ENCODE measurements at regions not wholly inside any gene's neighbourhood (a gene's known extent, or its start where the extent isn't known, plus 50 kb on each side); places are given as distances from the start of the nearest gene placed in this dataset.
"Not testable (repeated sequence)": the region's sequence is repeated elsewhere in the genome, so short reads cannot be mapped to it uniquely, and the experiment has no call there.

DNA sequence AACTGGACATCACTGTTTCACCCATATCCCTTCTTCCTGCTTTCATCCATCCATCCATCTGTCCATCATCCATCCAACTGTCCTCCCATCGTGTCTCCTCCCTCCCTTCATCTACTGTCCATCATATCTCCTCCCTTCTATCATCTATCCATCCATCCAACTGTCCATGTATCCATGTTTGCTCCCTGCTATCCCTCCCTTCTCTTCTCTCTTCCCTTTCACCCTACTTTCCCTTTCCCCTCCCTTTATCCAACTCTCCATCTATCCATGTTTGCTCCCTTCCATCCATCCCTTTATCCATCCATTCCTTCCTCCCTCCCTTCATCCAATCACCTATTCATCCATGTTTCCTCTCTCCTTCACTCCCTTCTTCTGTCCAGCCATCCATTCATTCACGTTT lies 92.6 kb upstream of the CTBP2 start:
- 47 to 59% (median 53%) methylated on average over 2 of the region's 2 CpGs for WGBS, 4 donors
- H3K4me1 ChIP-seq: no peaks in the 10 kb centered on the region
- intact Hi-C loops (cut with DNase I): no loop called here
- DNase-seq: no peak
- ATAC-seq: no peak
- no peak for TF ChIP-seq POLR2A (IDR thresholded peaks at IDR 0.05)
- TF ChIP-seq, protein P1, sequence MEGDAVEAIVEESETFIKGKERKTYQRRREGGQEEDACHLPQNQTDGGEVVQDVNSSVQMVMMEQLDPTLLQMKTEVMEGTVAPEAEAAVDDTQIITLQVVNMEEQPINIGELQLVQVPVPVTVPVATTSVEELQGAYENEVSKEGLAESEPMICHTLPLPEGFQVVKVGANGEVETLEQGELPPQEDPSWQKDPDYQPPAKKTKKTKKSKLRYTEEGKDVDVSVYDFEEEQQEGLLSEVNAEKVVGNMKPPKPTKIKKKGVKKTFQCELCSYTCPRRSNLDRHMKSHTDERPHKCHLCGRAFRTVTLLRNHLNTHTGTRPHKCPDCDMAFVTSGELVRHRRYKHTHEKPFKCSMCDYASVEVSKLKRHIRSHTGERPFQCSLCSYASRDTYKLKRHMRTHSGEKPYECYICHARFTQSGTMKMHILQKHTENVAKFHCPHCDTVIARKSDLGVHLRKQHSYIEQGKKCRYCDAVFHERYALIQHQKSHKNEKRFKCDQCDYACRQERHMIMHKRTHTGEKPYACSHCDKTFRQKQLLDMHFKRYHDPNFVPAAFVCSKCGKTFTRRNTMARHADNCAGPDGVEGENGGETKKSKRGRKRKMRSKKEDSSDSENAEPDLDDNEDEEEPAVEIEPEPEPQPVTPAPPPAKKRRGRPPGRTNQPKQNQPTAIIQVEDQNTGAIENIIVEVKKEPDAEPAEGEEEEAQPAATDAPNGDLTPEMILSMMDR (IDR thresholded peaks at IDR 0.05): no peak
- H3K36me3 ChIP-seq: no peaks in the 10 kb centered on the region
- H3K9me3 ChIP-seq: peaks cover 0 to 14% (median 0%) of the 10 kb centered on the region in 12 donors
- H3K27me3 ChIP-seq: peaks cover 0 to 5% (median 0%) of the 10 kb centered on the region in 9 donors
- no peak overlapping the region for H3K4me3 ChIP-seq
- no peak overlapping the region for H3K27ac ChIP-seq

DNA sequence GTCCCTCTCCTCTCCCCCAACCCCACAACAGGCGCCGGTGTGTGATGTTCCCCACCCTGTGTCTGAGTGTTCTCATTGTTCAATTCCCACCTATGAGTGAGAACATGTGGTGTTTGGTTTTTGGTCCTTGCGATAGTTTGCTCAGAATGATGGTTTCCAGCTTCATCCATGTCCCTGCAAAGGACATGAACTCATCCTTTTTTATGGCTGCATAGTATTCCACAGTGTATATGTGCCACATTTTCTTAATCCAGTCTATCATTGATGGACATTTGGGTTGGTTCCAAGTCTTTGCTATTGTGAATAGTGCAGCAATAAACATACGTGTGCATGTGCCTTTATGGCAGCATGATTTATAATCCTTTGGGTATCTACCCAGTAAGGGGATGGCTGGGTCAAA lies 90.5 kb upstream of the CTBP2 start:
- H3K27ac ChIP-seq; H3K36me3 ChIP-seq; H3K4me1 ChIP-seq; H3K4me3 ChIP-seq; intact Hi-C loops (cut with DNase I); DNase-seq; ATAC-seq: not testable (repeated sequence)
- WGBS, 4 donors: 91 to 94% (median 93%) methylated on average over 4 of the region's 4 CpGs
- Histone ChIP-seq H3K9me3 (peaks cover 0 to 14% (median 0%) of the 10 kb centered on the region in 12 donors), H3K27me3 (peaks cover 0 to 11% (median 0%) of the 10 kb centered on the region in 9 donors)

DNA sequence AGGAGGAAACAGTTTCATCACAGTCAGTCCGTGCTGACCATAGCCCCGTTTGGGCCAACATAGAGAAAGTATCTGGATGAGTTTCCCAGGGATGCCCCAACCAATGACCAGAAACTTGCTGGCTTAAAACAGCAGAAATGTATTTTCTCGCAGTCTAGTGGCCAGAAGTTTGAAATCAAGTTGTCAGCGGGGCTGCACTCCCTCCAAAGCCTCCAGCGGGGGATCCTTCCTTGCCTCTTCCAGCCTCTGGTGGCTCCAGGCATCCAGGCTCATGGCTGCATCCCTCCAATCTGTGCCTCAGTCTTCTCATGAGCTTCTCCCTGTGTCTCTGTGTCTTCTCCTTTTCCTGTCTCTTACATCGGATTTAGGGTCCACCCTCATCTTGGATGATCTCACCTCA lies 89.6 kb upstream of the CTBP2 start:
- TF ChIP-seq, protein P1 (IDR thresholded peaks at IDR 0.05): no peak
- no peak for TF ChIP-seq POLR2A (IDR thresholded peaks at IDR 0.05)
- intact Hi-C loops (cut with DNase I): loop anchor here in 1 of 10 donors (5.0 kb wide), 1 partner anchor 53 kb away; no protein-coding TSS in a partner anchor
- H3K4me3 ChIP-seq: no peak overlapping the region

DNA sequence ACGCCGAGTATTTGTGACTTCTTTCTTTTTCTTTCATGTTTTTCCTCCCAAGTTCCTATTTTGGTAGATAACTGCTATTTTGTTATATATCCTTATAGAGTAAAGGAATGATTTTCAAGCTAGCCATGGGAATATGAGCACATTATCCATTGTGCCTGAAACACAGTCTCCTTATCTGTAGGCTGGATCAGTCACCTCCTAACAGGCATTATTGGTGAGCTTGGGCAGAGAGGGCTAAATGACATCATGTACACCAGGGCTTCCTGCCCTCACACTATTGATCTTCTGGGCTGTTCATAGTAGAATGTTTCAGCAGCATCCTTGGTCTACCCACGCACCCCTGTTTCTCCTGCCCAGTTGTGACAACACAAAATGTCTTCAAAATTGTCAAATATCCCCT lies 88.1 kb upstream of the CTBP2 start:
- H3K4me3 ChIP-seq: no peak overlapping the region
- H3K4me1 ChIP-seq: no peaks in the 10 kb centered on the region
- DNase-seq (no peak), ATAC-seq (no peak)
- TF ChIP-seq, protein P1 (IDR thresholded peaks at IDR 0.05): no peak
- TF ChIP-seq POLR2A (IDR thresholded peaks at IDR 0.05): no peak
- WGBS, 4 donors: 66 to 80% (median 73%) methylated on average over 3 of the region's 3 CpGs
- intact Hi-C loops (cut with DNase I): loop anchor here in 1 of 10 donors (5.0 kb wide), 1 partner anchor 51 kb away; no protein-coding TSS in a partner anchor
- H3K36me3 ChIP-seq: no peaks in the 10 kb centered on the region
- peaks cover 0 to 14% (median 0%) of the 10 kb centered on the region in 12 donors for H3K9me3 ChIP-seq
- no peak overlapping the region for H3K27ac ChIP-seq
- peaks cover 0 to 11% (median 0%) of the 10 kb centered on the region in 9 donors for H3K27me3 ChIP-seq

More for the DNA sequence above, 89.6 kb upstream of the CTBP2 start:
- DNase-seq (no peak), ATAC-seq (no peak)
- H3K27ac ChIP-seq: no peak overlapping the region
- H3K36me3 ChIP-seq: no peaks in the 10 kb centered on the region
- 56 to 78% (median 67%) methylated on average over 6 of the region's 6 CpGs for WGBS, 4 donors
- peaks cover 0 to 14% (median 0%) of the 10 kb centered on the region in 12 donors for H3K9me3 ChIP-seq
- H3K4me1 ChIP-seq: no peaks in the 10 kb centered on the region
- H3K27me3 ChIP-seq: peaks cover 0 to 11% (median 0%) of the 10 kb centered on the region in 9 donors

DNA sequence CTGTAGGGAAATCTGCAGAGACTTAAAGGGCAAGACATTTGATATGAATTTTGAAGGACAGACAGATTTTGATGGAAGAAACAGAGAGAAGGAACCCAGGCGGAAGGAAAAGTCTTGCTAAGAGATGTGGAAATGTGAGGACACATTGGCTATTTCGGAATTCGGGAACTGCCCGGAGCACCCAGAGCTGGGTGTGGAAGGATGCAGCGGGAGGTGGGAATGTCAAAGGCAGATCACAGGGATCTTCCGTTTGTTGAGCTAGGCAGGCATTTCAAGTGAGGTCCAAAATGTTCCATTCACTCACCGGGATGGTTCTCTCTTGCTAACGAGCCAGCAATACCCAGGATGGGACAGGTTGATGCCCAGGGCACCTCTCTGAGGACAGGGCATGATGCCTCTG lies 87.2 kb upstream of the CTBP2 start:
- Histone ChIP-seq H3K27ac (no peak overlapping the region), H3K4me3 (no peak overlapping the region), H3K9me3 (peaks cover 0 to 14% (median 0%) of the 10 kb centered on the region in 12 donors), H3K36me3 (no peaks in the 10 kb centered on the region), H3K4me1 (no peaks in the 10 kb centered on the region), H3K27me3 (peaks cover 0 to 11% (median 0%) of the 10 kb centered on the region in 9 donors)
- DNase-seq: no peak
- 77 to 86% (median 80%) methylated on average over 8 of the region's 8 CpGs for WGBS, 4 donors
- intact Hi-C loops (cut with DNase I): loop anchor here in 1 of 10 donors (5.0 kb wide), 1 partner anchor 50 kb away; no protein-coding TSS in a partner anchor
- no peak for ATAC-seq
- no peak for TF ChIP-seq POLR2A (IDR thresholded peaks at IDR 0.05)
- TF ChIP-seq, protein P1 (IDR thresholded peaks at IDR 0.05): no peak
